Neural cell (in vitro differentiated cells): ENCODE measurements at regions not wholly inside any gene's neighbourhood (a gene's known extent, or its start where the extent isn't known, plus 50 kb on each side); places are given as distances from the start of the nearest gene placed in this dataset.

Experiments used
- CTCF ChIP-seq: fragments of 450-650 bp; IDR thresholded peaks from 2 replicates; pipeline ENCODE4 v1.5.1; 2014; ENCODE audit warnings: antibody characterized with exemption, mild to moderate bottlenecking, moderate library complexity; ENCODE audit not compliant: poor library complexity, severe bottlenecking
- EP300 ChIP-seq: fragments of 450-650 bp; conservative IDR thresholded peaks from 2 replicates; pipeline ENCODE4 v1.6.1; 2014; ENCODE audit warnings: antibody characterized with exemption, mild to moderate bottlenecking, moderate library complexity; ENCODE audit not compliant: poor library complexity, severe bottlenecking
- EZH2 ChIP-seq: fragments of 200-600, 300-800 bp; shearing (Covaris generic), sonication (generic); IDR thresholded peaks from 2 replicates; pipeline ENCODE4 v1.6.1; 2014; ENCODE audit warnings: antibody characterized with exemption, low read length, borderline replicate concordance, mild to moderate bottlenecking; ENCODE audit not compliant: insufficient read depth, poor library complexity, severe bottlenecking
- RAD21 ChIP-seq: fragments of 450-650 bp; conservative IDR thresholded peaks from 2 replicates; pipeline ENCODE4 v1.6.1; 2014; ENCODE audit warnings: antibody characterized with exemption, mild to moderate bottlenecking, moderate library complexity
- REST ChIP-seq: IDR thresholded peaks from 2 replicates; pipeline ENCODE4 v1.6.1; 2012; ENCODE audit warnings: borderline replicate concordance

GRCh38 chrX:6448003-6448402 is 86.9 kb downstream of the VCX3A start:
- TF ChIP-seq CTCF (no peak), REST (no peak), EZH2 (no peak), RAD21 (no peak), EP300 (no peak)
